ENCODE measurements at regions not wholly inside any gene's neighbourhood (a gene's known extent, or its start where the extent isn't known, plus 50 kb on each side); places are given as distances from the start of the nearest gene placed in this dataset.
A peak's percentile ranks its signal among the peaks of the same experiment; 100 is the strongest.

DNA sequence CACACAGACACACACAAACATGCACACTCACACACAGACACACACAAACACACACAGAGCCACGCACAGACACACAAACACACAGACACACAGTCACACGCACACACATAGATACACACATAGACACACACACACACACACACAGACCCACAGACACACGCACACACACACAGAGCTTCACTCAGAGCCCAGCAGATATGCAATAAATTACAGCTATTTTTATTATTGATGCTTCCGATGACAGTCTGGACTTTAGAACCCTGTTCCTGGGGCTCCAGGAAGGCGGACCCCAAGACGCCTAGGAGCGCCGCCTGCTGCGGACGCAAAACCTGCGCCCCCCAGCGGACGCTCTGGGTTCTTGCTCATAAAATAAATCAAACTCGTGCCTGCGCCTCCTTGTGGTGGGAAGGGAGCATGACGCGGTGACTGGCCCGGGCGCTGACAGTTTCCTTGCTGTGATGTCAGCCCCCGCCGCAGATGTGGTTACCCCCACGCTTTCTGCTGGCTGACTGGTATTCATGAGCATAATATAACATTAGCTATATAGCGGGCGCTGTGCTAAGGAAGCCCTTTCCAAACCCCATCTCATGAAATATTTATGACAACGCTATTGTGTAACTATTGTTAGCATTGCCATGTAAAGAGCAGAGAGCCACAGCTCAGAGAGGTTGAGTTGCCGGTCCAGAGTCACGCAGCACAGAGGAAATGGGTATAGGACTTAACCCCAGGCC is 64.4 kb upstream of the TM9SF2 start:
- peak; percentile 92 to 96 (median 95) for DNase-seq (ENCODE audit: low read depth in 3 of 3)

GRCh38 chr13:99439048-99439447 is 62.2 kb upstream of the TM9SF2 start:
- DNase-seq (ENCODE audit: low read depth in 3 of 3), result no peak

GRCh38 chr13:99439850-99440604 is 61.2 kb upstream of the TM9SF2 start:
- no peak for DNase-seq (ENCODE audit: low read depth in 3 of 3)

GRCh38 chr13:99442273-99442895 is 58.9 kb upstream of the TM9SF2 start:
- peak in 1 of 3 experiments; percentile 44 for DNase-seq (ENCODE audit: low read depth in 3 of 3)

- DNase-seq (ENCODE audit: low read depth in 3 of 3), result no peak
These were observed 55.0 kb upstream of the TM9SF2 start for GRCh38 chr13:99446242-99446641.

DNA sequence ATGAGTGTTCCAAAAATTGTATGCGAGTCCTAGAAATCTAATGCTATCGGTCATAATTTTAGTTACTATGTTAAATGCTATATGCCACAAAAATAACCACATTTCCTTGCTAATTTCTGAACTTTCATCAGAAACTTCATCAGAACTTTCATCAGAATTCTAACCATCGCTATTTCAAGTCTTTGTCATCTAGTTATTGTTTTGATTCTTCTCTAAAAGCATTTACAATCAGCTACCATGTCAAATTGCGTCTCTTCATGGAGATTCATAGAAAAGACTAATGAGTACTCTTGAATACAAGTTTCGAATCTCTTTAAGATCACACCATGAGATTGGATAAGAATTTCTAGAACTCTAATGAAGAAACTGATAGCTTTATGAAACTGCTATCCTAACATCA is 52.7 kb upstream of the TM9SF2 start:
- DNase-seq (ENCODE audit: low read depth in 3 of 3), result no peak

DNA sequence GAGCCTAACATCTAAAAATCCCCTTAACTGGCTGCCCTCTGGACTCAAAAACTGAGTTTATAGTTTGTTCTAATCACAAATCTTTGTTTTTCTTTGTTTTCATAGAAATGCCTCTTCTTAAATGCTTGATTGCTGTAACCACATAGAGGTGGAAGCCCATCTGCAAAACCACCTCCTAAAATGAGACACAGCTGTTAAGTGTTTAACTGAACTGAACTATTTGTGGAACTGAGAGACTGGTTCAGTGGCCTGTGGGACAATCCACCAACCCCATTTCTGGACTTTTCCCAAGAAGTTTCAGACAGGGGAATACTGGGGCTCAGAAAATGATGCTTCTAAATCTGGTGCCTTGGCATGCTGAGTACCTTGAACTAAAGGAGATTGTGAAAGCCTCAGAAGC is 50.9 kb upstream of the TM9SF2 start:
- DNase-seq (ENCODE audit: low read depth in 3 of 3), result no peak

Data from stimulated activated CD4-positive, alpha-beta T cell treated with anti-CD3 and anti-CD28 coated beads, TNF-alpha, amount 100 ng/mL, for 24 hours (primary cell).